Osteocyte (in vitro differentiated cells): ENCODE measurements at regions not wholly inside any gene's neighbourhood (a gene's known extent, or its start where the extent isn't known, plus 50 kb on each side); places are given as distances from the start of the nearest gene placed in this dataset.

Experiments used
- DNase-seq: peaks from one replicate; pipeline ENCODE4 v3.0.0; 2021; ENCODE audit warnings: mixed read lengths; ENCODE audit not compliant: unreplicated experiment; ENCODE audit errors: extremely low spot score
- H3K27ac Mint-ChIP-seq: one replicate; pipeline ENCODE4 v1.8.0; 2021; ENCODE audit warnings: mild to moderate bottlenecking, mixed read lengths; ENCODE audit not compliant: unreplicated experiment
- H3K27me3 Mint-ChIP-seq: one replicate; pipeline ENCODE4 v1.8.0; 2021; ENCODE audit warnings: mixed read lengths; ENCODE audit not compliant: unreplicated experiment
- H3K36me3 Mint-ChIP-seq: one replicate; pipeline ENCODE4 v1.8.0; 2021; ENCODE audit warnings: mixed read lengths; ENCODE audit not compliant: unreplicated experiment
- H3K4me1 Mint-ChIP-seq: one replicate; pipeline ENCODE4 v1.8.0; 2021; ENCODE audit warnings: mixed read lengths; ENCODE audit not compliant: unreplicated experiment
- H3K4me3 Mint-ChIP-seq: one replicate; pipeline ENCODE4 v1.8.0; 2021; ENCODE audit warnings: mild to moderate bottlenecking, moderate library complexity, mixed read lengths; ENCODE audit not compliant: unreplicated experiment
- H3K9me3 Mint-ChIP-seq: one replicate; pipeline ENCODE4 v1.8.0; 2021; ENCODE audit warnings: mixed read lengths; ENCODE audit not compliant: unreplicated experiment
- CTCF ChIP-seq: fragments of 200-600 bp; sonication (generic); IDR thresholded peaks from 2 replicates; pipeline ENCODE4 v1.5.0; 2021; ENCODE audit warnings: antibody characterized with exemption, mild to moderate bottlenecking, moderate library complexity

DNA sequence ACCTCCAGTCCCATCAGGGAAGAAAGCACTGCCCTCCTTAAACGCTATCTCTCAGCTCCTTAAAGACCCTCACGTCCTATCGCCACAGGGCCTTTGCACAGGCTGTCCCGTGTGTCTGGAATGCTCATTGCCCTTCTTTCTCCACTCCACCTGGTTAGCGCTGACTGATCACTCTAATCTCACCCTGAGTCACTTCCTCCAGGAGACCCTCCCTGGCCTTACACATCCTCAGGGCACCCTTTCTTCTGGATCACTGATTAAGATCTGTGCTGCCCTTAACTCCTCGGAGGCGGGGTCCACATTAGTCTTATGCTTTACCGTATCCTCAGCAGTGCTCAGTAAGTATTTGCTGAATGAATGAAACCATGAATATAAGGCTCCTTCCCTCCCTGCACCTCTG is 94.7 kb downstream of the SYNE3 start:
- TF ChIP-seq CTCF = no peak
- no peaks in the 10 kb centered on the region for H3K4me1 Mint-ChIP-seq
- no peaks in the 10 kb centered on the region for H3K27me3 Mint-ChIP-seq
- H3K9me3 Mint-ChIP-seq = no peaks in the 10 kb centered on the region
- no peak overlapping the region for H3K27ac Mint-ChIP-seq
- DNase-seq = no peak
- peaks cover 62% of the 10 kb centered on the region for H3K36me3 Mint-ChIP-seq
- H3K4me3 Mint-ChIP-seq = no peak overlapping the region

DNA sequence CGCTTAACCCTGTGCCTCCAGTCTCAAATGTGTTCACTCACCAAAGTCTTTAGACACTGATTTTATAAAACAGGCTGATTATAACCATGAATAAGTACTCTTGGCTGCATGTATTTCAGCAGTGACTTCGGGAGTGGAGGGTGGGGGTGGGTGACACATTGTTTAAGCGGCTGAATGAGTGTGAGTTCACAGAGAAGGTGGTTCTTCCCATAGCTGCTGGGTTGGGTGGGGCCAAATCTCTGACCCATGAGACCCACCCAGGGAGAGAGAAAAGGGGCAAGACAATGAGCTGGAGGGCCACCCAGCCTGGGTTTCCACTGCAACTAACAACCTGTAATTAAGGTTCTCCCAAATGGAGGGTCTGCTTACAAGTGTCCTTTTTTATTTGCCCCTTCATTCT is 96.4 kb downstream of the SYNE3 start:
- no peaks in the 10 kb centered on the region for H3K27me3 Mint-ChIP-seq
- H3K27ac Mint-ChIP-seq = no peak overlapping the region
- DNase-seq = no peak
- H3K4me3 Mint-ChIP-seq = no peak overlapping the region
- no peaks in the 10 kb centered on the region for H3K9me3 Mint-ChIP-seq
- TF ChIP-seq CTCF = no peak
- H3K4me1 Mint-ChIP-seq = no peaks in the 10 kb centered on the region
- H3K36me3 Mint-ChIP-seq = peaks cover 61% of the 10 kb centered on the region

DNA sequence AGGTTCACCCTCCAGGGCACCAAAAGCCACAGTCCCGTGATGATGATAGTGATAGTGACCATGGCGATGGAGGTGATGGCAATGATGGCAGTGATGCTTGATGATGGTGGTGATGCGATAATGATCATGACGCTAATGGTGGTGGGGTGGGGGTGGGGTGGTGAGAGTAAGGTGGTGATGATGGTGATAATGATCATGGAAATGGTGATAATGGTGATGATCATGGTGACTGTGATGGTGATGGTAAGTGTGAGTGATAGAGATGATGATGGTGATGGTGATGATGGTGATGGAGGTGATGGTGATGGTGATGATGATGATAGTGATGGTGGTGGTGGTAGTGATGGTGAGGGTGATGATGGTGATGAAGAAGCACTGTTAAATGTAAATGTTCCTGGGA is 96.9 kb downstream of the SYNE3 start:
- TF ChIP-seq CTCF = no peak
- no peak overlapping the region for H3K27ac Mint-ChIP-seq

GRCh38 chr14:95418858-95419257 is 97.6 kb downstream of the SYNE3 start:
- H3K4me3 Mint-ChIP-seq = no peak overlapping the region
- no peak overlapping the region for H3K27ac Mint-ChIP-seq
- H3K27me3 Mint-ChIP-seq = no peaks in the 10 kb centered on the region
- H3K9me3 Mint-ChIP-seq = no peaks in the 10 kb centered on the region
- peaks cover 55% of the 10 kb centered on the region for H3K36me3 Mint-ChIP-seq
- H3K4me1 Mint-ChIP-seq = peaks cover 2% of the 10 kb centered on the region
- no peak for TF ChIP-seq CTCF
- no peak for DNase-seq

More for the DNA sequence above, 96.9 kb downstream of the SYNE3 start:
- H3K4me3 Mint-ChIP-seq = no peak overlapping the region
- no peaks in the 10 kb centered on the region for H3K27me3 Mint-ChIP-seq
- H3K4me1 Mint-ChIP-seq = no peaks in the 10 kb centered on the region
- no peak for DNase-seq
- no peaks in the 10 kb centered on the region for H3K9me3 Mint-ChIP-seq
- peaks cover 57% of the 10 kb centered on the region for H3K36me3 Mint-ChIP-seq

DNA sequence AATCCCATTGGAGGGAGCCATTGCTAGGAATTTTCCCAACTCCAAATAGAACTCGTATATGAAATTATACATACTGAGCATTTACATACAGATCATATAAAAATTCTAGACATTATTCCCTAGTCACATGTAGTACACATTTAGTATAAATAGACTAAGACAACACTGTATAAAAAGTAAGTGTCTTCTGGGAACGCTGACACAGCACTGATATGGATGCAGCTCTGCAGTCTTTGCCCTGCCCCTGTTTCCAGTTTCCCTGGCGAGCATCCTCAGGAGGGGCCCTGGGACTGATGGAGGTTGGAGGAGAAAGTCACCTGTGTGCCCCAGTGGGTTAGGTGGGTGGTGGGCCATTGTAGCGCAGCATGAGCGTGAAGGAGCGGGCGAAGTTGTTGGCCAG is 97.8 kb upstream of the CLMN start:
- H3K4me3 Mint-ChIP-seq = no peak overlapping the region
- H3K27me3 Mint-ChIP-seq = no peaks in the 10 kb centered on the region
- DNase-seq = no peak
- TF ChIP-seq CTCF = peak; percentile 16
- H3K4me1 Mint-ChIP-seq = peaks cover 11% of the 10 kb centered on the region
- H3K27ac Mint-ChIP-seq = no peak overlapping the region
- no peaks in the 10 kb centered on the region for H3K9me3 Mint-ChIP-seq
- H3K36me3 Mint-ChIP-seq = peaks cover 59% of the 10 kb centered on the region
